Amygdala (tissue), 56 donors: ENCODE measurements at regions not wholly inside any gene's neighbourhood (a gene's known extent, or its start where the extent isn't known, plus 50 kb on each side); places are given as distances from the start of the nearest gene placed in this dataset.

Experiments
- DNase-seq, 56 donors: peaks; one replicate each; lab custom pipeline; 2025; lab: John Stamatoyannopoulos, UW

GRCh38 chr4:156029691-156030090, 76.0 kb upstream of the CTSO start:
- DNase-seq, result no peak

- DNase-seq, result no peak
These were observed 67.6 kb upstream of the CTSO start for GRCh38 chr4:156021298-156021697.

- no peak for DNase-seq
These were observed 65.6 kb upstream of the CTSO start for GRCh38 chr4:156019246-156019645.

- DNase-seq, result no peak
These were observed 64.7 kb upstream of the CTSO start for GRCh38 chr4:156018383-156018782.

- DNase-seq, result no peak
These were observed 62.1 kb upstream of the CTSO start for GRCh38 chr4:156015781-156016180.

GRCh38 chr4:156006192-156006591, 52.5 kb upstream of the CTSO start:
- DNase-seq, result no peak
